Gastrocnemius medialis (tissue), 4 donors: ENCODE measurements at regions not wholly inside any gene's neighbourhood (a gene's known extent, or its start where the extent isn't known, plus 50 kb on each side); places are given as distances from the start of the nearest gene placed in this dataset.

ENCODE experiments used
- ATAC-seq, 2 donors: fragments of 150-250 bp; one replicate each; pipeline ENCODE4 v1.9.1; 2016
- DNase-seq, 2 donors: peaks; one replicate each; pipeline ENCODE4 v3.0.0-alpha.2; 2019
- H3K27ac ChIP-seq, 4 donors: fragments of 200-600 bp; sonication (generic); 1 replicate in 1 of 4; 2 replicates in 3 of 4; pipeline ENCODE4 v1.5.1; 2016 to 2018; ENCODE audit warnings: mild to moderate bottlenecking in 2 of 4, moderate library complexity in 1 of 4
- H3K27me3 ChIP-seq, 3 donors: fragments of 200-600 bp; sonication (generic) in 2 of 3; 1 replicate in 1 of 3; 2 replicates in 2 of 3; pipeline versions ENCODE4 v1.5.1 to v1.6.0; 2016 to 2019; ENCODE audit warnings: mild to moderate bottlenecking in 1 of 3, moderate library complexity in 1 of 3
- H3K36me3 ChIP-seq, 2 donors: fragments of 200-600 bp; sonication (generic) in 1 of 2; one replicate each; pipeline ENCODE4 v1.5.1; 2017 to 2018
- H3K4me1 ChIP-seq, 2 donors: fragments of 200-600 bp; sonication (generic) in 1 of 2; one replicate each; pipeline ENCODE4 v1.5.1; 2016 to 2017; ENCODE audit warnings: mild to moderate bottlenecking in 2 of 2
- H3K4me3 ChIP-seq, 4 donors: fragments of 200-600 bp; sonication (generic) in 3 of 4; 1 replicate in 1 of 4; 2 replicates in 3 of 4; pipeline ENCODE4 v1.5.1; 2016 to 2019; ENCODE audit warnings: mild to moderate bottlenecking in 2 of 4
- H3K9me3 ChIP-seq, 3 donors: fragments of 200-600 bp; sonication (generic) in 2 of 3; 1 replicate in 1 of 3; 2 replicates in 2 of 3; pipeline ENCODE4 v1.5.1; 2016 to 2019
- CTCF ChIP-seq, 5 experiments: fragments of 450-650 bp in 3 of 5; fragments of 200-600 bp in 2 of 5; sonication (generic) in 2 of 5; IDR thresholded peaks in 4 of 5; conservative IDR thresholded peaks in 1 of 5; 1 replicate in 4 of 5; 2 replicates in 1 of 5; pipeline ENCODE4 v1.5.1; 2016 to 2019; ENCODE audit warnings: antibody characterized with exemption in 5 of 5, mild to moderate bottlenecking in 3 of 5, moderate library complexity in 3 of 5
- POLR2A ChIP-seq, 2 donors: fragments of 450-650 bp; IDR thresholded peaks; one replicate each; pipeline ENCODE4 v1.6.1; 2017; ENCODE audit warnings: antibody characterized with exemption in 2 of 2, mild to moderate bottlenecking in 2 of 2, moderate library complexity in 2 of 2
- in situ Hi-C, 4 donors: fragments of 200-750 bp; cut with MboI; loops; one replicate each; pipeline versions ENCODE4 v1.15.0 to v1.8.0; 2017; ENCODE audit warnings: low sequenced_read_pairs in 4 of 4
- intact Hi-C: fragments of 100-400 bp; cut with DNase I; formaldehyde crosslinking; loops from one replicate; pipeline ENCODE4 v1.15.1; 2023; ENCODE audit warnings: low total_unique reads

- no peaks in the 10 kb centered on the region for H3K9me3 ChIP-seq
- H3K27ac ChIP-seq = no peak overlapping the region
- H3K4me3 ChIP-seq = no peak overlapping the region
- no peaks in the 10 kb centered on the region for H3K27me3 ChIP-seq
- ATAC-seq = no peak
- TF ChIP-seq POLR2A (IDR thresholded peaks at IDR 0.05) (no peak), CTCF (IDR thresholded peaks at IDR 0.05 in 4 of 5, conservative IDR thresholded peaks at IDR 0.05 in 1 of 5) (no peak)
- no peaks in the 10 kb centered on the region for H3K4me1 ChIP-seq
- intact Hi-C loops (no loop called here), in situ Hi-C loops (no loop called here)
- DNase-seq = no peak
- no peaks in the 10 kb centered on the region for H3K36me3 ChIP-seq
Measured at GRCh38 chr14:98348505-98348904, 923.5 kb downstream of the BCL11B start.

- H3K9me3 ChIP-seq = no peaks in the 10 kb centered on the region
- ATAC-seq (no peak), DNase-seq (no peak)
- TF ChIP-seq POLR2A (IDR thresholded peaks at IDR 0.05) (no peak), CTCF (IDR thresholded peaks at IDR 0.05 in 4 of 5, conservative IDR thresholded peaks at IDR 0.05 in 1 of 5) (no peak)
- H3K4me1 ChIP-seq = no peaks in the 10 kb centered on the region
- intact Hi-C loops = no loop called here
- no peak overlapping the region for H3K4me3 ChIP-seq
- H3K27me3 ChIP-seq = no peaks in the 10 kb centered on the region
- no peak overlapping the region for H3K27ac ChIP-seq
- in situ Hi-C loops = no loop called here
- H3K36me3 ChIP-seq = no peaks in the 10 kb centered on the region
Measured at GRCh38 chr14:98350213-98350612, 921.8 kb downstream of the BCL11B start.

- H3K4me1 ChIP-seq = no peaks in the 10 kb centered on the region
- H3K27ac ChIP-seq = no peak overlapping the region
- no peaks in the 10 kb centered on the region for H3K9me3 ChIP-seq
- in situ Hi-C loops = no loop called here
- no peaks in the 10 kb centered on the region for H3K27me3 ChIP-seq
- ATAC-seq (no peak), DNase-seq (no peak)
- intact Hi-C loops = no loop called here
- no peaks in the 10 kb centered on the region for H3K36me3 ChIP-seq
- TF ChIP-seq CTCF (IDR thresholded peaks at IDR 0.05 in 4 of 5, conservative IDR thresholded peaks at IDR 0.05 in 1 of 5) (no peak), POLR2A (IDR thresholded peaks at IDR 0.05) (no peak)
- no peak overlapping the region for H3K4me3 ChIP-seq
Measured at GRCh38 chr14:98364961-98365360, 907.0 kb downstream of the BCL11B start.

- Histone ChIP-seq H3K27me3 (no peaks in the 10 kb centered on the region), H3K4me3 (no peak overlapping the region), H3K4me1 (no peaks in the 10 kb centered on the region), H3K27ac (no peak overlapping the region), H3K9me3 (no peaks in the 10 kb centered on the region), H3K36me3 (no peaks in the 10 kb centered on the region)
- ATAC-seq (no peak), DNase-seq (no peak)
- intact Hi-C loops (no loop called here), in situ Hi-C loops (no loop called here)
- TF ChIP-seq CTCF (IDR thresholded peaks at IDR 0.05 in 4 of 5, conservative IDR thresholded peaks at IDR 0.05 in 1 of 5) = no peak
- TF ChIP-seq POLR2A (IDR thresholded peaks at IDR 0.05) = no peak
Measured at GRCh38 chr14:98366429-98366828, 905.6 kb downstream of the BCL11B start.

- Histone ChIP-seq H3K4me1 (no peaks in the 10 kb centered on the region), H3K27ac (no peak overlapping the region), H3K36me3 (no peaks in the 10 kb centered on the region), H3K27me3 (no peaks in the 10 kb centered on the region), H3K9me3 (no peaks in the 10 kb centered on the region), H3K4me3 (no peak overlapping the region)
- in situ Hi-C loops = no loop called here
- TF ChIP-seq POLR2A (IDR thresholded peaks at IDR 0.05) = no peak
- TF ChIP-seq CTCF (IDR thresholded peaks at IDR 0.05 in 4 of 5, conservative IDR thresholded peaks at IDR 0.05 in 1 of 5) = no peak
- DNase-seq (no peak), ATAC-seq (no peak)
- intact Hi-C loops = no loop called here
Measured at GRCh38 chr14:98368221-98368620, 903.8 kb downstream of the BCL11B start.
